H9 (cell line): ENCODE measurements at regions not wholly inside any gene's neighbourhood (a gene's known extent, or its start where the extent isn't known, plus 50 kb on each side); places are given as distances from the start of the nearest gene placed in this dataset.

Source experiments
- DNase-seq: peaks from one replicate; pipeline ENCODE4 v3.0.0-alpha.2; 2017
- H2AFZ ChIP-seq: one replicate; pipeline ENCODE4 v1.6.1; 2013; ENCODE audit warnings: mild to moderate bottlenecking, low read length, control low read depth, moderate library complexity
- H2AK5ac ChIP-seq: 2 replicates; pipeline ENCODE4 v1.6.1; 2013; ENCODE audit warnings: low read length, control low read depth, mixed read lengths; ENCODE audit not compliant: insufficient read length
- H2BK120ac ChIP-seq: one replicate; pipeline ENCODE4 v1.6.1; 2013; ENCODE audit warnings: low read depth, mild to moderate bottlenecking, low read length, control low read depth, inconsistent platforms; ENCODE audit not compliant: poor library complexity, severe bottlenecking
- H2BK12ac ChIP-seq: 2 replicates; pipeline ENCODE4 v1.6.1; 2013; ENCODE audit warnings: low read length, control low read depth, mixed read lengths, low read depth; ENCODE audit not compliant: insufficient read length
- H2BK15ac ChIP-seq: 2 replicates; pipeline ENCODE4 v1.6.1; 2013; ENCODE audit warnings: low read depth, low read length, control low read depth
- H2BK20ac ChIP-seq: one replicate; pipeline ENCODE4 v1.6.1; 2013; ENCODE audit warnings: low read depth, mild to moderate bottlenecking, low read length, control low read depth, inconsistent platforms; ENCODE audit not compliant: poor library complexity, severe bottlenecking
- H2BK5ac ChIP-seq: 2 replicates; pipeline ENCODE4 v1.6.1; 2013; ENCODE audit warnings: low read length, control low read depth, mixed read lengths; ENCODE audit not compliant: insufficient read length
- H3K14ac ChIP-seq: 2 replicates; pipeline ENCODE4 v1.6.1; 2013; ENCODE audit warnings: low read length, control low read depth; ENCODE audit not compliant: insufficient read depth
- H3K18ac ChIP-seq: 2 replicates; pipeline ENCODE4 v1.6.1; 2013; ENCODE audit warnings: low read depth, mild to moderate bottlenecking, mixed read lengths, low read length, control low read depth; ENCODE audit not compliant: insufficient read length
- H3K23ac ChIP-seq: 2 replicates; pipeline ENCODE4 v1.6.1; 2013; ENCODE audit warnings: low read length, control low read depth, mixed read lengths, low read depth; ENCODE audit not compliant: insufficient read length
- H3K23me2 ChIP-seq: 2 replicates; pipeline ENCODE4 v1.6.1; 2013; ENCODE audit warnings: low read depth, mild to moderate bottlenecking, mixed read lengths, low read length, control low read depth; ENCODE audit not compliant: insufficient read length, poor library complexity, severe bottlenecking
- H3K27ac ChIP-seq: 2 replicates; pipeline ENCODE4 v1.5.1; 2013; ENCODE audit warnings: low read length, control low read depth, mixed read lengths, low read depth; ENCODE audit not compliant: insufficient read length
- H3K27me3 ChIP-seq: 2 replicates; pipeline ENCODE4 v1.6.1; 2013; ENCODE audit warnings: low read length, control low read depth, inconsistent platforms; ENCODE audit not compliant: insufficient read depth
- H3K4ac ChIP-seq: 2 replicates; pipeline ENCODE4 v1.6.1; 2013; ENCODE audit warnings: low read depth, mild to moderate bottlenecking, control low read depth, inconsistent platforms, low read length, moderate library complexity
- H3K4me1 ChIP-seq: 2 replicates; pipeline ENCODE4 v1.6.1; 2013; ENCODE audit warnings: low read length, control low read depth, inconsistent platforms; ENCODE audit not compliant: insufficient read depth
- H3K4me2 ChIP-seq: 2 replicates; pipeline ENCODE4 v1.6.1; 2013; ENCODE audit warnings: low read length, control low read depth, mixed read lengths; ENCODE audit not compliant: insufficient read length, insufficient read depth
- H3K56ac ChIP-seq: 2 replicates; pipeline ENCODE4 v1.6.1; 2013; ENCODE audit warnings: low read depth, mild to moderate bottlenecking, mixed read lengths, low read length, control low read depth; ENCODE audit not compliant: insufficient read length
- H3K79me1 ChIP-seq: 2 replicates; pipeline ENCODE4 v1.6.1; 2013; ENCODE audit warnings: low read depth, mild to moderate bottlenecking, moderate library complexity, low read length, control low read depth, inconsistent platforms; ENCODE audit not compliant: insufficient read depth, poor library complexity, severe bottlenecking
- H3K79me2 ChIP-seq: 2 replicates; pipeline ENCODE4 v1.6.1; 2013; ENCODE audit warnings: low read length, control low read depth, inconsistent platforms; ENCODE audit not compliant: insufficient read depth
- H3K9ac ChIP-seq: 2 replicates; pipeline ENCODE4 v1.6.1; 2013; ENCODE audit warnings: low read length, control low read depth, mixed read lengths; ENCODE audit not compliant: insufficient read length; ENCODE audit errors: extremely low read depth
- H3K9me3 ChIP-seq: one replicate; pipeline ENCODE4 v1.6.1; 2013; ENCODE audit warnings: low read depth, low read length, inconsistent platforms; ENCODE audit not compliant: control insufficient read depth
- H3T11ph ChIP-seq: one replicate; pipeline ENCODE4 v1.6.1; 2013; ENCODE audit warnings: mild to moderate bottlenecking, low read length, control low read depth, inconsistent platforms
- H4K20me1 ChIP-seq: one replicate; pipeline ENCODE4 v1.6.1; 2013; ENCODE audit not compliant: control insufficient read depth, insufficient read length, insufficient read depth
- H4K5ac ChIP-seq: 2 replicates; pipeline ENCODE4 v1.6.1; 2013; ENCODE audit warnings: low read depth, mild to moderate bottlenecking, mixed read lengths, low read length, control low read depth; ENCODE audit not compliant: insufficient read length
- H4K8ac ChIP-seq: replicated peaks from 2 replicates; pipeline ENCODE4 v1.6.1; 2013; ENCODE audit warnings: low read length, control low read depth, mixed read lengths, low read depth; ENCODE audit not compliant: insufficient read length
- H4K91ac ChIP-seq: 2 replicates; pipeline ENCODE4 v1.6.1; 2013; ENCODE audit warnings: low read depth, mild to moderate bottlenecking, moderate library complexity, mixed read lengths, low read length, control low read depth; ENCODE audit not compliant: insufficient read length
- H3K27ac Mint-ChIP-seq, 3 experiments: 2 replicates in 2 of 3; 3 replicates in 1 of 3; pipeline ENCODE4 v1.8.0; 2020 to 2021; ENCODE audit warnings: mixed read lengths in 3 of 3, mild to moderate bottlenecking in 1 of 3, moderate library complexity in 1 of 3
- H3K27me3 Mint-ChIP-seq: 2 replicates; pipeline ENCODE4 v1.8.0; 2021; ENCODE audit warnings: low read depth, mild to moderate bottlenecking, moderate library complexity, mixed read lengths
- H3K36me3 Mint-ChIP-seq, 3 experiments: 2 replicates in 2 of 3; 3 replicates in 1 of 3; pipeline ENCODE4 v1.8.0; 2020 to 2021; ENCODE audit warnings: low read depth in 3 of 3, mixed read lengths in 3 of 3; ENCODE audit not compliant: insufficient read depth in 1 of 3
- H3K4me1 Mint-ChIP-seq, 2 experiments: 2 replicates each; pipeline ENCODE4 v1.8.0; 2020; ENCODE audit warnings: mixed read lengths in 2 of 2
- H3K4me3 Mint-ChIP-seq, 2 experiments: 2 replicates in 1 of 2; 3 replicates in 1 of 2; pipeline ENCODE4 v1.8.0; 2020 to 2021; ENCODE audit warnings: mild to moderate bottlenecking in 2 of 2, mixed read lengths in 2 of 2, moderate library complexity in 1 of 2
- H3K9me3 Mint-ChIP-seq, 2 experiments: 2 replicates in 1 of 2; 3 replicates in 1 of 2; pipeline ENCODE4 v1.8.0; 2020; ENCODE audit warnings: mild to moderate bottlenecking in 2 of 2, mixed read lengths in 2 of 2, moderate library complexity in 1 of 2
- CTCF ChIP-seq: fragments of 200-600 bp; sonication (generic); conservative IDR thresholded peaks from 3 replicates; pipeline ENCODE4 v1.8.0; 2021; ENCODE audit warnings: antibody characterized with exemption, mild to moderate bottlenecking
- WGBS: extraction: QIAGEN DNeasy Blood & Tissue Kit; methylation state at CpG from one replicate; pipeline ENCODE4 v1.1.7; 2013; ENCODE audit warnings: missing lambda C conversion rate, low lambda C conversion rate, mixed read lengths; ENCODE audit not compliant: insufficient read length; ENCODE audit errors: extremely low coverage; 5-methylcytosine and 5-hydroxymethylcytosine counted together

GRCh38 chr1:222918801-222919477 lies 104.1 kb downstream of the DISP1 start:
- H4K91ac ChIP-seq, result no peak overlapping the region
- H3T11ph ChIP-seq, result no peak overlapping the region
- WGBS, result no CpG with 5 or more reads among the region's 14 CpGs
- no peaks in the 10 kb centered on the region for H3K79me1 ChIP-seq
- H3K23ac ChIP-seq, result no peak overlapping the region
- H2AK5ac ChIP-seq, result no peak overlapping the region
- H2BK15ac ChIP-seq, result no peak overlapping the region
- Mint-ChIP-seq H3K4me3 (no peak overlapping the region), H3K9me3 (peaks cover 9 to 10% of the 10 kb centered on the region in 2 experiments; a peak in 3 of 5 replicates), H3K36me3 (peaks cover 5 to 19% (median 11%) of the 10 kb centered on the region in 3 experiments; a peak in 5 of 7 replicates), H3K27ac (no peak overlapping the region), H3K4me1 (no peaks in the 10 kb centered on the region), H3K27me3 (no peaks in the 10 kb centered on the region)
- DNase-seq, result no peak
- no peak overlapping the region for H3K56ac ChIP-seq
- H3K14ac ChIP-seq, result no peak overlapping the region
- no peak overlapping the region for H4K5ac ChIP-seq
- H4K8ac ChIP-seq, result no peak overlapping the region
- no peak overlapping the region for H2BK12ac ChIP-seq
- TF ChIP-seq CTCF, result no peak
- H2BK120ac ChIP-seq, result no peak overlapping the region
- H2BK5ac ChIP-seq, result no peak overlapping the region
- H3K27me3 ChIP-seq, result no peaks in the 10 kb centered on the region
- H3K23me2 ChIP-seq, result no peaks in the 10 kb centered on the region
- 0 out of 2 replicates have a peak, but pooled peaks cover 2% of the 10 kb centered on the region for H3K4me1 ChIP-seq
- H4K20me1 ChIP-seq, result no peaks in the 10 kb centered on the region
- no peak overlapping the region for H3K18ac ChIP-seq
- no peak overlapping the region for H3K4ac ChIP-seq
- no peak overlapping the region for H3K4me2 ChIP-seq
- H3K79me2 ChIP-seq, result no peaks in the 10 kb centered on the region
- H2AFZ ChIP-seq, result no peak overlapping the region
- no peaks in the 10 kb centered on the region for H3K9me3 ChIP-seq
- H3K27ac ChIP-seq, result no peak overlapping the region
- no peak overlapping the region for H2BK20ac ChIP-seq
- H3K9ac ChIP-seq, result no peak overlapping the region
